GM23338 (cell line): ENCODE measurements at regions not wholly inside any gene's neighbourhood (a gene's known extent, or its start where the extent isn't known, plus 50 kb on each side); places are given as distances from the start of the nearest gene placed in this dataset.

Source experiments
- ATAC-seq: fragments of 200-7000 bp; cut with Tn5 transposase; 3 replicates; pipeline ENCODE4 v1.9.1; 2020
- DNase-seq: peaks from one replicate; pipeline ENCODE4 v3.0.0-alpha.2; 2015; ENCODE audit warnings: low spot score
- H2AFZ ChIP-seq: fragments of 200-600 bp; sonication (generic); 2 replicates; pipeline ENCODE4 v1.8.0; 2016; ENCODE audit warnings: antibody characterized with exemption, mild to moderate bottlenecking, moderate library complexity
- H3F3A ChIP-seq: fragments of 200-600 bp; sonication (generic); replicated peaks from 2 replicates; pipeline ENCODE4 v1.8.0; 2017; ENCODE audit warnings: antibody characterized with exemption, mixed run types, low read depth
- H3K27ac ChIP-seq: fragments of 200-600 bp; sonication (generic); 2 replicates; pipeline ENCODE4 v1.6.1; 2016; ENCODE audit warnings: low read depth
- H3K27me3 ChIP-seq: fragments of 200-600 bp; sonication (generic); 2 replicates; pipeline ENCODE4 v1.8.0; 2016; ENCODE audit warnings: mild to moderate bottlenecking, mixed run types, moderate library complexity; ENCODE audit not compliant: insufficient read depth
- H3K36me3 ChIP-seq: fragments of 200-600 bp; sonication (generic); 2 replicates; pipeline ENCODE4 v1.8.0; 2016; ENCODE audit warnings: mild to moderate bottlenecking; ENCODE audit not compliant: insufficient read depth
- H3K4me1 ChIP-seq: fragments of 200-600 bp; sonication (generic); 2 replicates; pipeline ENCODE4 v1.8.0; 2016; ENCODE audit warnings: mild to moderate bottlenecking, moderate library complexity; ENCODE audit not compliant: insufficient read depth
- H3K4me2 ChIP-seq: fragments of 200-600 bp; sonication (generic); 2 replicates; pipeline ENCODE4 v1.7.1; 2017; ENCODE audit warnings: mixed run types
- H3K4me3 ChIP-seq: fragments of 200-600 bp; sonication (generic); 2 replicates; pipeline ENCODE4 v1.6.1; 2016; ENCODE audit warnings: mixed run types
- H3K79me2 ChIP-seq: fragments of 200-600 bp; sonication (generic); replicated peaks from 2 replicates; pipeline ENCODE4 v1.8.0; 2017; ENCODE audit warnings: mild to moderate bottlenecking; ENCODE audit not compliant: insufficient read depth
- H3K9me2 ChIP-seq: fragments of 200-600 bp; sonication (generic); 2 replicates; pipeline ENCODE4 v1.8.0; 2017; ENCODE audit not compliant: insufficient read depth
- H4K20me1 ChIP-seq: fragments of 200-600 bp; sonication (generic); replicated peaks from 2 replicates; pipeline ENCODE4 v1.8.0; 2017; ENCODE audit warnings: mild to moderate bottlenecking; ENCODE audit not compliant: insufficient read depth
- H3K27ac Mint-ChIP-seq: 2 replicates; pipeline ENCODE4 v1.8.0; 2020; ENCODE audit warnings: inconsistent platforms, mild to moderate bottlenecking, moderate library complexity, mixed read lengths
- H3K27me3 Mint-ChIP-seq: 3 replicates; pipeline ENCODE4 v1.8.0; 2022; ENCODE audit warnings: low read depth, mild to moderate bottlenecking, moderate library complexity, mixed read lengths, inconsistent platforms; ENCODE audit not compliant: insufficient read depth, poor library complexity
- H3K36me3 Mint-ChIP-seq: 3 replicates; pipeline ENCODE4 v1.8.0; 2021; ENCODE audit warnings: low read depth, mild to moderate bottlenecking, inconsistent platforms, moderate library complexity, mixed read lengths
- H3K4me1 Mint-ChIP-seq: 3 replicates; pipeline ENCODE4 v1.8.0; 2020; ENCODE audit warnings: mild to moderate bottlenecking, inconsistent platforms, mixed read lengths
- H3K4me3 Mint-ChIP-seq: 3 replicates; pipeline ENCODE4 v1.8.0; 2021; ENCODE audit warnings: moderate library complexity, mild to moderate bottlenecking, inconsistent platforms, mixed read lengths
- H3K9me3 Mint-ChIP-seq: 3 replicates; pipeline ENCODE4 v1.8.0; 2020; ENCODE audit warnings: moderate library complexity, mild to moderate bottlenecking, inconsistent platforms, mixed read lengths
- CREB1 ChIP-seq: fragments of 250-450 bp; sonication (Bioruptor Pico); IDR thresholded peaks from 2 replicates; pipeline ENCODE4 v1.5.0; 2020; ENCODE audit warnings: low read depth, mild to moderate bottlenecking, moderate library complexity
- CTCF ChIP-seq, 2 experiments: fragments of 200-600 bp in 1 of 2; sonication (generic) in 1 of 2; conservative IDR thresholded peaks; 2 replicates each; pipeline versions ENCODE4 v1.5.1 to v1.6.1; 2016 to 2017; ENCODE audit warnings: antibody characterized with exemption in 2 of 2, low read depth in 2 of 2, mild to moderate bottlenecking in 2 of 2, moderate library complexity in 1 of 2
- ETS1 ChIP-seq: IDR thresholded peaks from 2 replicates; pipeline ENCODE4 v1.6.1; 2016; ENCODE audit warnings: antibody characterized with exemption
- JUNB ChIP-seq: IDR thresholded peaks from one replicate; pipeline ENCODE4 v1.6.1; 2016; ENCODE audit warnings: antibody characterized with exemption; ENCODE audit not compliant: unreplicated experiment
- NANOG ChIP-seq: IDR thresholded peaks from 2 replicates; pipeline ENCODE4 v1.6.1; 2016; ENCODE audit warnings: antibody characterized with exemption, borderline replicate concordance
- POLR2AphosphoS5 ChIP-seq: IDR thresholded peaks from 2 replicates; pipeline ENCODE4 v1.6.1; 2016; ENCODE audit warnings: antibody characterized with exemption, low read depth
- ZNF114 ChIP-seq: fragments of 250-450 bp; sonication (Bioruptor Pico); IDR thresholded peaks from 2 replicates; pipeline ENCODE4 v1.5.0; 2020; ENCODE audit warnings: mild to moderate bottlenecking, moderate library complexity
- ZNF331 ChIP-seq: fragments of 250-450 bp; sonication (Bioruptor Pico); IDR thresholded peaks from 2 replicates; pipeline ENCODE4 v1.5.0; 2020; ENCODE audit warnings: low read depth, mild to moderate bottlenecking, moderate library complexity
- TF ChIP-seq, protein P1 (sequence below): fragments of 250-450 bp; sonication (Bioruptor Pico); IDR thresholded peaks from 2 replicates; pipeline ENCODE4 v1.5.0; 2020; ENCODE audit warnings: mild to moderate bottlenecking, moderate library complexity
- TF ChIP-seq, protein P2 (sequence below): IDR thresholded peaks from one replicate; pipeline ENCODE4 v1.6.1; 2018; ENCODE audit warnings: antibody characterized with exemption; ENCODE audit not compliant: unreplicated experiment

- TF ChIP-seq, protein P1, sequence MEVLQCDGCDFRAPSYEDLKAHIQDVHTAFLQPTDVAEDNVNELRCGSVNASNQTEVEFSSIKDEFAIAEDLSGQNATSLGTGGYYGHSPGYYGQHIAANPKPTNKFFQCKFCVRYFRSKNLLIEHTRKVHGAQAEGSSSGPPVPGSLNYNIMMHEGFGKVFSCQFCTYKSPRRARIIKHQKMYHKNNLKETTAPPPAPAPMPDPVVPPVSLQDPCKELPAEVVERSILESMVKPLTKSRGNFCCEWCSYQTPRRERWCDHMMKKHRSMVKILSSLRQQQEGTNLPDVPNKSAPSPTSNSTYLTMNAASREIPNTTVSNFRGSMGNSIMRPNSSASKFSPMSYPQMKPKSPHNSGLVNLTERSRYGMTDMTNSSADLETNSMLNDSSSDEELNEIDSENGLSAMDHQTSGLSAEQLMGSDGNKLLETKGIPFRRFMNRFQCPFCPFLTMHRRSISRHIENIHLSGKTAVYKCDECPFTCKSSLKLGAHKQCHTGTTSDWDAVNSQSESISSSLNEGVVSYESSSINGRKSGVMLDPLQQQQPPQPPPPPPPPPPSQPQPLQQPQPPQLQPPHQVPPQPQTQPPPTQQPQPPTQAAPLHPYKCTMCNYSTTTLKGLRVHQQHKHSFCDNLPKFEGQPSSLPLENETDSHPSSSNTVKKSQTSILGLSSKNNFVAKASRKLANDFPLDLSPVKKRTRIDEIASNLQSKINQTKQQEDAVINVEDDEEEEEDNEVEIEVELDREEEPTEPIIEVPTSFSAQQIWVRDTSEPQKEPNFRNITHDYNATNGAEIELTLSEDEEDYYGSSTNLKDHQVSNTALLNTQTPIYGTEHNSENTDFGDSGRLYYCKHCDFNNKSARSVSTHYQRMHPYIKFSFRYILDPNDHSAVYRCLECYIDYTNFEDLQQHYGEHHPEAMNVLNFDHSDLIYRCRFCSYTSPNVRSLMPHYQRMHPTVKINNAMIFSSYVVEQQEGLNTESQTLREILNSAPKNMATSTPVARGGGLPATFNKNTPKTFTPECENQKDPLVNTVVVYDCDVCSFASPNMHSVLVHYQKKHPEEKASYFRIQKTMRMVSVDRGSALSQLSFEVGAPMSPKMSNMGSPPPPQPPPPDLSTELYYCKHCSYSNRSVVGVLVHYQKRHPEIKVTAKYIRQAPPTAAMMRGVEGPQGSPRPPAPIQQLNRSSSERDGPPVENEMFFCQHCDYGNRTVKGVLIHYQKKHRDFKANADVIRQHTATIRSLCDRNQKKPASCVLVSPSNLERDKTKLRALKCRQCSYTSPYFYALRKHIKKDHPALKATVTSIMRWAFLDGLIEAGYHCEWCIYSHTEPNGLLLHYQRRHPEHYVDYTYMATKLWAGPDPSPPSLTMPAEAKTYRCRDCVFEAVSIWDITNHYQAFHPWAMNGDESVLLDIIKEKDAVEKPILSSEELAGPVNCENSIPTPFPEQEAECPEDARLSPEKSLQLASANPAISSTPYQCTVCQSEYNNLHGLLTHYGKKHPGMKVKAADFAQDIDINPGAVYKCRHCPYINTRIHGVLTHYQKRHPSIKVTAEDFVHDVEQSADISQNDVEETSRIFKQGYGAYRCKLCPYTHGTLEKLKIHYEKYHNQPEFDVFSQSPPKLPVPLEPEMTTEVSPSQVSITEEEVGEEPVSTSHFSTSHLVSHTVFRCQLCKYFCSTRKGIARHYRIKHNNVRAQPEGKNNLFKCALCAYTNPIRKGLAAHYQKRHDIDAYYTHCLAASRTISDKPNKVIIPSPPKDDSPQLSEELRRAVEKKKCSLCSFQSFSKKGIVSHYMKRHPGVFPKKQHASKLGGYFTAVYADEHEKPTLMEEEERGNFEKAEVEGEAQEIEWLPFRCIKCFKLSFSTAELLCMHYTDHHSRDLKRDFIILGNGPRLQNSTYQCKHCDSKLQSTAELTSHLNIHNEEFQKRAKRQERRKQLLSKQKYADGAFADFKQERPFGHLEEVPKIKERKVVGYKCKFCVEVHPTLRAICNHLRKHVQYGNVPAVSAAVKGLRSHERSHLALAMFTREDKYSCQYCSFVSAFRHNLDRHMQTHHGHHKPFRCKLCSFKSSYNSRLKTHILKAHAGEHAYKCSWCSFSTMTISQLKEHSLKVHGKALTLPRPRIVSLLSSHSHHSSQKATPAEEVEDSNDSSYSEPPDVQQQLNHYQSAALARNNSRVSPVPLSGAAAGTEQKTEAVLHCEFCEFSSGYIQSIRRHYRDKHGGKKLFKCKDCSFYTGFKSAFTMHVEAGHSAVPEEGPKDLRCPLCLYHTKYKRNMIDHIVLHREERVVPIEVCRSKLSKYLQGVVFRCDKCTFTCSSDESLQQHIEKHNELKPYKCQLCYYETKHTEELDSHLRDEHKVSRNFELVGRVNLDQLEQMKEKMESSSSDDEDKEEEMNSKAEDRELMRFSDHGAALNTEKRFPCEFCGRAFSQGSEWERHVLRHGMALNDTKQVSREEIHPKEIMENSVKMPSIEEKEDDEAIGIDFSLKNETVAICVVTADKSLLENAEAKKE (CRISPR knock-in tag) = no peak
- TF ChIP-seq CREB1 (CRISPR knock-in tag) = no peak
Observed at GRCh38 chr1:79777481-79778219, 771.1 kb upstream of the ADGRL4 start (continued).

GRCh38 chr1:79775402-79775801 is 768.9 kb upstream of the ADGRL4 start:
- no peaks in the 10 kb centered on the region for H3K9me3 Mint-ChIP-seq
- no peaks in the 10 kb centered on the region for H3K36me3 Mint-ChIP-seq
- TF ChIP-seq NANOG (no peak), ETS1 (no peak), POLR2AphosphoS5 (no peak), JUNB (no peak), ZNF331 (CRISPR knock-in tag) (no peak), CREB1 (CRISPR knock-in tag) (no peak), CTCF (conservative IDR thresholded peaks at IDR 0.05; ENCODE audit: low read depth in 2 of 2) (no peak), ZNF114 (CRISPR knock-in tag) (no peak)
- TF ChIP-seq, protein P2, sequence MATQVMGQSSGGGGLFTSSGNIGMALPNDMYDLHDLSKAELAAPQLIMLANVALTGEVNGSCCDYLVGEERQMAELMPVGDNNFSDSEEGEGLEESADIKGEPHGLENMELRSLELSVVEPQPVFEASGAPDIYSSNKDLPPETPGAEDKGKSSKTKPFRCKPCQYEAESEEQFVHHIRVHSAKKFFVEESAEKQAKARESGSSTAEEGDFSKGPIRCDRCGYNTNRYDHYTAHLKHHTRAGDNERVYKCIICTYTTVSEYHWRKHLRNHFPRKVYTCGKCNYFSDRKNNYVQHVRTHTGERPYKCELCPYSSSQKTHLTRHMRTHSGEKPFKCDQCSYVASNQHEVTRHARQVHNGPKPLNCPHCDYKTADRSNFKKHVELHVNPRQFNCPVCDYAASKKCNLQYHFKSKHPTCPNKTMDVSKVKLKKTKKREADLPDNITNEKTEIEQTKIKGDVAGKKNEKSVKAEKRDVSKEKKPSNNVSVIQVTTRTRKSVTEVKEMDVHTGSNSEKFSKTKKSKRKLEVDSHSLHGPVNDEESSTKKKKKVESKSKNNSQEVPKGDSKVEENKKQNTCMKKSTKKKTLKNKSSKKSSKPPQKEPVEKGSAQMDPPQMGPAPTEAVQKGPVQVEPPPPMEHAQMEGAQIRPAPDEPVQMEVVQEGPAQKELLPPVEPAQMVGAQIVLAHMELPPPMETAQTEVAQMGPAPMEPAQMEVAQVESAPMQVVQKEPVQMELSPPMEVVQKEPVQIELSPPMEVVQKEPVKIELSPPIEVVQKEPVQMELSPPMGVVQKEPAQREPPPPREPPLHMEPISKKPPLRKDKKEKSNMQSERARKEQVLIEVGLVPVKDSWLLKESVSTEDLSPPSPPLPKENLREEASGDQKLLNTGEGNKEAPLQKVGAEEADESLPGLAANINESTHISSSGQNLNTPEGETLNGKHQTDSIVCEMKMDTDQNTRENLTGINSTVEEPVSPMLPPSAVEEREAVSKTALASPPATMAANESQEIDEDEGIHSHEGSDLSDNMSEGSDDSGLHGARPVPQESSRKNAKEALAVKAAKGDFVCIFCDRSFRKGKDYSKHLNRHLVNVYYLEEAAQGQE = no peak

More at GRCh38 chr1:79775402-79775801, 768.9 kb upstream of the ADGRL4 start:
- H3K4me2 ChIP-seq = no peak overlapping the region
- no peak overlapping the region for H3K4me3 ChIP-seq
- no peaks in the 10 kb centered on the region for H3F3A ChIP-seq
- Mint-ChIP-seq H3K27ac (no peak overlapping the region), H3K4me3 (no peak overlapping the region), H3K4me1 (peaks cover 7% of the 10 kb centered on the region; the same call in 2 of the 3 replicates), H3K27me3 (peaks cover 3% of the 10 kb centered on the region)
- H3K9me2 ChIP-seq = no peaks in the 10 kb centered on the region
- no peak for DNase-seq
- H3K36me3 ChIP-seq = no peaks in the 10 kb centered on the region
- H3K4me1 ChIP-seq = no peaks in the 10 kb centered on the region
- no peaks in the 10 kb centered on the region for H4K20me1 ChIP-seq
- no peaks in the 10 kb centered on the region for H3K27me3 ChIP-seq
- H2AFZ ChIP-seq = no peak overlapping the region
- H3K79me2 ChIP-seq = no peaks in the 10 kb centered on the region
- ATAC-seq = no peak
- no peak overlapping the region for H3K27ac ChIP-seq
